Stomach (tissue), 4 donors: ENCODE measurements at regions not wholly inside any gene's neighbourhood (a gene's known extent, or its start where the extent isn't known, plus 50 kb on each side); places are given as distances from the start of the nearest gene placed in this dataset.

Source experiments
- CTCF ChIP-seq, 7 experiments: fragments of 450-650 bp in 4 of 7; fragments of 200-600 bp in 3 of 7; sonication (generic) in 3 of 7; IDR thresholded peaks; one replicate each; pipeline ENCODE4 v1.5.1; 2016 to 2019; ENCODE audit warnings: antibody characterized with exemption in 7 of 7, control low read depth in 2 of 7, mild to moderate bottlenecking in 1 of 7
- EP300 ChIP-seq: sonication (generic); formaldehyde crosslinking; IDR thresholded peaks from one replicate; pipeline ENCODE4 v1.6.1; 2017; ENCODE audit warnings: antibody characterized with exemption
- POLR2A ChIP-seq, 4 donors: fragments of 450-650 bp; IDR thresholded peaks; one replicate each; pipeline ENCODE4 v1.6.1; 2016; ENCODE audit warnings: antibody characterized with exemption in 4 of 4, control low read depth in 2 of 4, mild to moderate bottlenecking in 1 of 4, moderate library complexity in 1 of 4

GRCh38 chr5:75960129-75960528, 123.1 kb upstream of the SV2C start:
- no peak for TF ChIP-seq CTCF (IDR thresholded peaks at IDR 0.05)
- TF ChIP-seq POLR2A (IDR thresholded peaks at IDR 0.05): no peak
- no peak for TF ChIP-seq EP300
